ENCODE measurements at regions not wholly inside any gene's neighbourhood (a gene's known extent, or its start where the extent isn't known, plus 50 kb on each side); places are given as distances from the start of the nearest gene placed in this dataset.

- Histone ChIP-seq H3K4me1 (no peaks in the 10 kb centered on the region), H3K27me3 (no peaks in the 10 kb centered on the region), H3K36me3 (ENCODE audit: low read depth, missing control alignments) (no peaks in the 10 kb centered on the region), H3K4me3 (peak overlapping the region; percentile 6 to 10), H3K27ac (no peak overlapping the region), H3K9me3 (no peaks in the 10 kb centered on the region)
- TF ChIP-seq POLR2A (IDR thresholded peaks at IDR 0.05) (no peak), CTCF (IDR thresholded peaks at IDR 0.05) (peak; percentile 54 to 76 (median 59))
- intact Hi-C loops (cut with DNase I; ENCODE audit: low total_unique reads): no loop called here
- peak; percentile 45 for DNase-seq
- WGBS, 2 donors: 33 to 35% methylated on average over 9 of the region's 9 CpGs
These were observed 524.3 kb downstream of the PSAT1 start for GRCh38 chr9:78821126-78821822.

- DNase-seq: no peak
- intact Hi-C loops (cut with DNase I; ENCODE audit: low total_unique reads): no loop called here
- no peaks in the 10 kb centered on the region for H3K27me3 ChIP-seq
- TF ChIP-seq POLR2A (IDR thresholded peaks at IDR 0.05) (no peak), CTCF (IDR thresholded peaks at IDR 0.05) (no peak)
- no peak overlapping the region for H3K27ac ChIP-seq
- WGBS, 2 donors: 75 to 83% methylated on average over 3 of the region's 3 CpGs
- no peak overlapping the region for H3K4me3 ChIP-seq
- H3K9me3 ChIP-seq: no peaks in the 10 kb centered on the region
- no peaks in the 10 kb centered on the region for H3K36me3 ChIP-seq (ENCODE audit: low read depth, missing control alignments)
- H3K4me1 ChIP-seq: no peaks in the 10 kb centered on the region
These were observed 529.6 kb downstream of the PSAT1 start for GRCh38 chr9:78826527-78826926.

- no peak for DNase-seq
- TF ChIP-seq POLR2A (IDR thresholded peaks at IDR 0.05): no peak
- no peaks in the 10 kb centered on the region for H3K27me3 ChIP-seq
- 85 to 87% methylated on average over 6 of the region's 6 CpGs for WGBS, 2 donors
- H3K4me1 ChIP-seq: no peaks in the 10 kb centered on the region
- intact Hi-C loops (cut with DNase I; ENCODE audit: low total_unique reads): no loop called here
- no peaks in the 10 kb centered on the region for H3K9me3 ChIP-seq
- H3K4me3 ChIP-seq: no peak overlapping the region
- no peaks in the 10 kb centered on the region for H3K36me3 ChIP-seq (ENCODE audit: low read depth, missing control alignments)
- no peak overlapping the region for H3K27ac ChIP-seq
These were observed 531.6 kb downstream of the PSAT1 start for GRCh38 chr9:78828521-78828920.

- intact Hi-C loops (cut with DNase I; ENCODE audit: low total_unique reads): no loop called here
These were observed 533.4 kb downstream of the PSAT1 start for GRCh38 chr9:78830301-78830700.

GRCh38 chr9:78831726-78832125 lies 534.8 kb downstream of the PSAT1 start:
- DNase-seq: no peak
- no peaks in the 10 kb centered on the region for H3K9me3 ChIP-seq
- H3K27me3 ChIP-seq: no peaks in the 10 kb centered on the region
- intact Hi-C loops (cut with DNase I; ENCODE audit: low total_unique reads): no loop called here
- H3K36me3 ChIP-seq (ENCODE audit: low read depth, missing control alignments): no peaks in the 10 kb centered on the region
- H3K4me3 ChIP-seq: no peak overlapping the region
- WGBS, 2 donors: 52 to 55% methylated on average over 1 of the region's 1 CpG
- H3K4me1 ChIP-seq: no peaks in the 10 kb centered on the region
- TF ChIP-seq POLR2A (IDR thresholded peaks at IDR 0.05): no peak
- no peak for TF ChIP-seq CTCF (IDR thresholded peaks at IDR 0.05)
- H3K27ac ChIP-seq: no peak overlapping the region

More at GRCh38 chr9:78830301-78830700, 533.4 kb downstream of the PSAT1 start:
- no peaks in the 10 kb centered on the region for H3K27me3 ChIP-seq
- no peak overlapping the region for H3K27ac ChIP-seq
- no peak overlapping the region for H3K4me3 ChIP-seq
- TF ChIP-seq CTCF (IDR thresholded peaks at IDR 0.05) (no peak), POLR2A (IDR thresholded peaks at IDR 0.05) (no peak)
- H3K36me3 ChIP-seq (ENCODE audit: low read depth, missing control alignments): no peaks in the 10 kb centered on the region
- WGBS, 2 donors: 89 to 90% methylated on average over 1 of the region's 1 CpG
- DNase-seq: no peak
- no peaks in the 10 kb centered on the region for H3K4me1 ChIP-seq
- H3K9me3 ChIP-seq: no peaks in the 10 kb centered on the region

All from testis (tissue), 2 donors.